ENCODE measurements at regions not wholly inside any gene's neighbourhood (a gene's known extent, or its start where the extent isn't known, plus 50 kb on each side); places are given as distances from the start of the nearest gene placed in this dataset.

DNA sequence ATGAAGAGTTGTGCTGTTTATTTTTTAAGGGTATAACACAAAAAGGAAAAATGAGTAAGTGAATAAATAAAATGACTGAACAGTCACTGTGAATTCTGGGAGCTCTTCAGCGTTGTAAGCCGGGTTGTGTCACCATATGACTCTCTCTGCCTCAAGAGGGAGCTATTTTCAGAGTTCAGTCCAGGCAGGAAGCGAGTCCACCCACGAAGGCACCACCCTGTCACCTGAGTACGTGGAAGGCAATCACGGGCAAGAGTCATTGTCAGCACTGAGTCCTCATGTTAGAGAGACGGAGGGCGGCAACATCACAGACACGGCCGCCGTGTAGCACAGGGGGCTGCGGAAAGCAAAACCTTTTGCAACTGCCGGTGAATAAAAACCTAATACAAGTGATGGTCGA lies 227.6 kb downstream of the UTP18 start:
- DNase-seq (ENCODE audit: low read depth in 2 of 2): no peak

DNA sequence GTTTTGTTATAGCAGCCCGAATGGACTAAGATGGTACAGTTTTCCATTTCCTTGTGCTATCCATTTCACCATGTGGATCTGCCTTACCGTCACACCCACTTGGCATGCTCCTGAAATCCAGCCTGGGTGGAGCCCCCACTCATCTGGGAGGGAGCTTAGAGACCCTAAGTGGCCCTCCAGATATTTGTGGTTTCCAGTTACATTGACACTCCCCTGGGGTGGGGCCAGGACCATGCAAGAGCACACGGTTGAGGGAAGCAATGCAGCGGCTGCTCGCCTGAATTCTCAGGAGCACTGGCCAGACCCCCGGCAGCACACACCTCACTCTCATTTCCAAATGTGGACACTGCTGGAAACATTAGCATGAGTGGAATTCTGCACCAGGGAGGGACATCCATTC lies 231.1 kb downstream of the UTP18 start:
- DNase-seq (ENCODE audit: low read depth in 2 of 2): no peak

DNA sequence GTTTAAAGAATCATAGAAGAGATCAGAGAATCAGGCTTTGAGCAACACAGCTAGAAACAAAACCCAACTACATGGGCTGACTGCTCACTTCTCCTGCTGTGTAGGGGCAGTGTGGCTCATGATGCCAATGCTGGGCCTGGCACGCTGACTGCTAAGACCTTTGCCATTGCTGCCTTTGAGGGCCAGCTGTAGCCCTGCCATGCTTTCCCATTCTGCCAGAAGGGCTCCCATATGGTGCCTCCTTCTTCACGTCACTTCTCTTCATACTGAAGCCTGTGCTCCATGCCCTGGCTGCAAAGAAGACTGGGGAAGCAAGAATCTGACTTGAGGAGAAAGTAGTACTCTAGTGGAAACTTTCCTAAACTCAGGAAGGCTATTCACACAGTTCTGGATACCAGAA lies 232.9 kb downstream of the UTP18 start:
- DNase-seq (ENCODE audit: low read depth in 2 of 2): no peak

DNA sequence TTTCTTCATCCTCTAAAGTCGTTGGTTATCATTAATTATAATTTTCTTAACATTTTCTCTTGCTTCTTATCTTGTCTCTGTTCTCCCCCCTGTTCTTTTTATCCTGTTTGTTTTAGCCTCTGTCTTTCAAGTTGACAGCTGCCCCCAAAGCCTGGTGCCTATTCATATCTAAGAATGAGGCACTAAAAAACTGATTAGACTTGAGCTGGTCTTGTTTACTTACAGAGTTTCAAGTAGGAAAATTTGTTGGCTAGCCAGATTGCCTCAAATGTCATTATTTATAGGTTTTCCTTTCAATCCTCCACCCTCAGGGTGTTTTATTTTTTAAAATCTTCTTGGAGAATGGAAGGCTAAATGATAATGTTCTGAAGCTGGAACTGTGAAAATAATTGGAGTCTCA lies 236.0 kb downstream of the UTP18 start:
- DNase-seq (ENCODE audit: low read depth in 2 of 2): no peak

DNA sequence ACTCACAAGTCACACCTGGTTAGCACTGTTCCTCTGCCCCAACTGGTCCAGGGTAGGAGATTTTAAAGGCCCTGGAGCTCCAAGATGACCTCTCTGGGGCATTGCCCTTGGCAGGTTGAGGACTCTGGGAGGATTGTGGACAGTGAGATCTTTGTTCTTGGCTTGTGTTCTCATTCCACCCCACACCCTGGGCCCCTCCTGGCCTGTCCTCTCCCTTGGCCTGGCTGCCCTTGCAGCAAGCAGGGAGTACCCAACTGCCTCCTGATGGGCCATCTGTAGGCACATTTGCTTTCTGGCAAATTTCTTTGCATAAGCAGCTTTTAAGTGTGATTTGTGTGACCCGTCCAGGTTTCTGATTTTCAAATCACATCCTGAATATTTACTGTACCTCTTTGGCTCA lies 239.6 kb downstream of the UTP18 start:
- DNase-seq (ENCODE audit: low read depth in 2 of 2): no peak

DNA sequence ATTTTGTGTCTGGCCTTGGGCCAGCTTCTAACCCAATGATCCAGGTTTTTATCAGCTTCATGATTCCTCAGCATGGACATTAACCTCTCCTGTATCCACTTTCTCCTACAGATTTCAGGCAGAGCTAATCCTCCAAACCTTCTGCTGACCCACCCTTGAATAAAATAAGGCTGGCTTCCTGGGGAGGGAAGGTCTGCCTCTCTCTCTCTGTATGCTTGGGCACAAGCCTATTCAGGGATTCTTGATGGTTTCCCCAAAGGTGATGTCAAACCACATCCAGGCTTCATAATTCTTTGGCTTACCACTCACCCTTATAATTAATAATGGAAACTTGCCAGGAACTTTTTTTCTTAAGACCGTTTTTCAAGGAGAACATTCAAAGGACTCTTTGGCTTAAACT lies 240.1 kb downstream of the UTP18 start:
- DNase-seq (ENCODE audit: low read depth in 2 of 2): no peak

DNA sequence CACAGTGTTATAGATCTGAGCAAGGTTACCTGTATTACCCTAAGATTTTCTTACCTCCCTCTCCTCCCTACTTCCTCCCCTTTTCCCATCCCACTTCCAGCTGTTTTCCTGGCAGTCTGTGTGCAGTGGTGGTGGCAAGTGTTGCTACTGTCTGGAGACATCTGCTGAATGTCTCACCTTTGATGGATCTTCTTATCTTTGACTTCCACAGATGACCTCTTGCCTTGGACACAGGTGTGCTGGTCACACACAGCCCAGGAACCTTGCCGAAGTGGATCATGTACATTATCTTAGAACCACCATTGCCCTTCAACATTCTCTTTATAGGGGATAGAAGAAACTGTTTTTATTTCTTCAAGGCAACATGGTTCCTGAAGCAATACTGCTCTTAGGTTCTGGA lies 245.1 kb downstream of the UTP18 start:
- no peak for DNase-seq (ENCODE audit: low read depth in 2 of 2)

DNA sequence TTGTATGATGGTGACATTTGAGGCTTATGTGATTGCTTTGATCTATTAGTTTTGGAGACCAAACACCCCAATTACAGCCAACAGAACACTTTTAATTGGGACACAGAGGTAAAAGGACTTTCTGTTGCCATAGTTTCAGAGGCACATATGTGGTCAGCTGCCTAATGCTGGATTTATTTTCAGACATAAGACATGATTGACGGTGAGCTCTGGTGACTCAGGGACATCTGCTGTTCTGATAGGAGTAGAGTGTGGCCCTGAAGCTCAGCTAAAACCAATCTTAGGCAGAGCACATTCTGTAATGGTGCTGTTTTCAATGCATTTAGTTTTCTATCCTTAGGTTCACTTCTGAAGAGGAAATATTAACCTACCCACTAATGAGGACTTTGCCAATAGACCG lies 247.1 kb downstream of the UTP18 start:
- DNase-seq (ENCODE audit: low read depth in 2 of 2): no peak

DNA sequence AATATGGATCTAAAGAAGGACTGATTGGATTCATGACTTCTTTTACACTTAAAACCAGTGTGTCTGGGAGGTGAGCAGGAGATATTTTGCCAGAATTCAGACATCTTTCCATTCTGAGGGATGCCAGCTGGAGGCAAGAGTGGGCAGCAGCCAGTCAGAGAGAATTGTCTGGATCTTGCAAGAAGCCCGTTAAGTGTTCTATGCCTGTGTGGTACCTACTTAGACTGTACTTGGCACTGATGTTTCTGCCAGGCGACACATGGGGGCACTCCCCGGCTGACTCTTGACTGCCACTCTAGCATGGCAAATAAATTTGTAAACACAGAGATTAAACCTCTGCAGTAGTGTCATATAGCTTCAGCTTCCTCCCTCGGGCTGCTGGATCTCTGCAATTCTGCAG lies 247.7 kb downstream of the UTP18 start:
- no peak for DNase-seq (ENCODE audit: low read depth in 2 of 2)

DNA sequence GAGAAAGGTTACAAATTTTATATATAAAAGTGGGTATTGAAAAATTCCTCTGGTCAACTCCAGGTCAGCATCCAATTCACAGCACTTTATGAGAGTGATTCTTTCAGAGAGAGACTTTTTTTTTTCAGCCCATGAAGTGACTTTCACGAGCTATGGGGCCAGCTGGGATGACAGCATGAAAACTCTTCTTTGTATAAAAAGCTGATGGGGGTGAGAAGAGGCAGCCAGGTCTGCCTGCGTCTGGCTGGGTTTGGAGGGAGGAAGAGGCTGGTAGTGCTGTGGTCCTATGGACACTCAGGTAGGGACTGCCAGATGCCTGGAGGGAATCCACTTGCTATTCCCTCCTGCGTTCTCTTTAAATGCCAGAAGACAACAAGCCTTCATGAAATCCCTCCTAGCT lies 250.6 kb downstream of the UTP18 start:
- DNase-seq (ENCODE audit: low read depth in 2 of 2): no peak

DNA sequence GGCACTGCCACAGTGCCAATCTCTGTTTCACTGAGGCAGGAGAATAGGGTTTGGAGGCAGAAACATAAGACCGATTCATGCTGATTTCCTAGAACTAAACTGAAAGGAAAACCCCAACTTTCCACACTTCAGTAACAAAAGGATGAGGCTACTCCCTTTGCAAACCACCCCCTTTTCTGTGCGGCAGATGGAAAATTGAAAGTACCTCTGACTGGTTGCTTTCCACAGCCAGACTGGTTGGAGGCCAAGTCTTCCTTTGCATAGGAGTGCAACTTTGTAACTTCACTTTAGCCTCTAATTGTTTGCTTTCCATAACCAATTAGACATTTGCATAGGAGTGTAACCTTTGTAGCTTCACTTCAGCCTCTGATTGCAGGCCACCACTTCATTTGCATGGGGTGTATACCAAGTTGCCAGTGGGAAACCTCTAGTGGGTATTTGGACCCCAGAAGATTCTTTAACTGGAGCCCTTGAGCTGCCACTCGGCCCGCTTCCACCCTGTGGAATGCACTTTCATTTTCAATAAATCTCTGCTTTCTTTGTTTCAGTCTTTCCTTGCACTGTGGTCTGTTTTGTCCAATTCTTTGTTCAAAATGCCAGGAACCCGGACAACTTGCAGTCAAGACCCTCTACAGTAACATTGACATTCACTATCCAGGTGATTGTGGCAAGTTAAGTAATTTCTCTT lies 252.0 kb downstream of the UTP18 start:
- DNase-seq (ENCODE audit: low read depth in 2 of 2): no peak

DNA sequence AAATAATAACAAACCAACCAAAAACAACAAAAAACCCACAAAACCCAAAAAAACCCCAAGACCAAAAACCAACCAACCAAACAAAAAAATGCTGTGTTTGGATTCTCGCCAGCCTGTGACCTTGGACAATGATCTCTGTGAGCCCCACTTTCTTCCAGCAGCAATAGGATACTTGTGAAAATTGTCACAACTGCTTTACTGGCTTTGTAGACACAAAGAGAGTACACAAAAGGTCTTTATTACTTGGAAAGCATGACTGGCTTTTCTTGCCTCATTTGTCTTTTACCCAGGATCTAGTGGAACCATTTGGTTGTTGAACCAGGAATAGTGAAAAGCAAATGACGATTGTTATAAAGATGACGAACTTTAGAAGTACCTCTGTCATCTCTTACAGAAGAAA lies 256.6 kb downstream of the UTP18 start:
- DNase-seq (ENCODE audit: low read depth in 2 of 2): no peak

DNA sequence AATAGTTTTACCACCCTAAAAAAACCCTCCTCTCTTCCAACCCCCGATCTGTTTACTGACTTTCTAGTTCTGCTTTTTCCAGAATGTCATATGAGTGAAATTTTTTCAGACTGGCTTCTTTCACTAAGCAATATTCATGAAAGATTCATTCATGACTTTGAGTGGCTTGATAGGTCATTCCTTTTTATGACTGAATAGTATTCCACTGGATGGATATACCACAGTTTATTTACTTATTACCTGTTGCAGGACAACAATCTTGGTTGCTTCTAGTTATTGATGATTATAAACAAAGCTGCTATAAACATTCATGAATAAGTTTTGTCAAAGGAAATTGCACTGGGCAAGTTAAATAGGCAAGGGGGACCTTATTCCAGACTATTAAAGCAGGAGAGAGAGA lies 264.2 kb downstream of the UTP18 start:
- no peak for DNase-seq (ENCODE audit: low read depth in 2 of 2)

DNA sequence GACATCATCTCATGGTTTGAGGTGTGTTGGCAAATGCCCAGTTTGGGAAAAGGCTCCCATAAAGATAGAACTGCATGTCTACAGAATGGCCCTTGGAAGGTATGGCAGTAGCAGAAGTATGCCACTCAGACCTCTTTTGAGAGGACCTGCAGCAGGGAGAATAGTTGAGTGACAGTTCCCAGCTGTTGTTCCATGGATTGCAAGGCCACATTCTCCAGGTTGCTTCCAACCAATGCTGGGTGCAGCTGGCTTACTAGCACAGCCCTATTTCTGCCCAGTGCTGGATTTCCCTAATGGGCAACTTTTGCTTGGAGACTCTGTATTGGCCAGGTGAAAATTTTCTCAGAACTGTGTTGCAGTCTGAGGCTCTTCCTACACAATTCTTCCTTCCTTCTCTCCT lies 266.2 kb downstream of the UTP18 start:
- DNase-seq (ENCODE audit: low read depth in 2 of 2): no peak

DNA sequence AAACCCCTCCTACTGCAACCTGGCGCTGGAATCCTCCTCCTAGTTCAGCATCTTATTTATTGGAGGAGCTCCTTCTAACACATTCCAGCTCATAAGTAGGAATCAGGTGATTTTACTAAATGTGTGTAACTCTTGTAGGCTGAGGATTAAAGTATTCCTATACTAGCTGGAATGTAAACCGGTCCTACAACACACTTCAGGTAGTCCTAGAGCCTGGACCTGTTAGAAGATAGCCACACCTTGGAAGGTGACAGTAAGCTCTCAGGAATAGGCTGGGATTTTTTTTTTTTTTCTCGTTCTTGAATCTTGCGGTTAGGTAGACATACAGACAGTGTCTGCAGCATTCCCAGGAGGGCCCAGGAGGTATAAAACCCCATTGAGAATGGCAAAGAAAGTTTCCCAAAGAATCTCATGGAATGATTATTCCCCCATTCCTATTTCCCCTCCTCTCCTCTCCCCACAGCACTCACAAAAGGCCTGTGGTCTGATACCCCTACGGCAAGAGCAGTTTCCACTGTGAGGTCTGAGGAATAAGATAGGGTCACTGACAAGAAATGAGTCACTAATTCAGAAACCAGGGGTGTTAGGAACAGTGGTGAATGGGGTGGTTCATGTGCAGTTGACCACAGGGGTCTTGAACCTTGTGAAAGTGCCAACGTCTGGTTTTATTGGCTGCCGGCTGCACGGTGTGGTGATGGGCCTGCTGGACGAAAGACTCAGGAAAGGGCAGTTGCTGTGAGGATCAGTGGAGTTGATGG lies 267.1 kb downstream of the UTP18 start:
- DNase-seq (ENCODE audit: low read depth in 2 of 2): no peak

DNA sequence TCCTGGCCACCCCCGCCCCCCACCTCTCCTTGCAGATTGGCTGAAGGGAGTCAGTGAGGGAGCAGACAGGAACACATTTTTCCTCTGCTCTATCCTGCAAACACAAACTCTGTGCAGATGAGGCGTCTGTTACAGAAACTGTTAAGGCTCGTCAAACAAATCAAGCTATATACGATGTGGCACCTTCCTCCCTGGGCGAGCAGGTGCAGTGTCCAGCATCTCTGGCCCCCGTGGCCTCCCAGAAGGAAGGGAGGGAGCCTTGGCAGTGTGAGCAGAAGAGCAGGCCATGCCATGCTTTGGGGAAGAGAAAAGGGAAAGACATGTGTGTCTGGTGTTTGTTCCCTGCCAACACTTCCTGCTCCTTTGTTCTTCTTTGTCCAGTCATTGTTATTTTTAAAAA lies 267.8 kb downstream of the UTP18 start:
- no peak for DNase-seq (ENCODE audit: low read depth in 2 of 2)

DNA sequence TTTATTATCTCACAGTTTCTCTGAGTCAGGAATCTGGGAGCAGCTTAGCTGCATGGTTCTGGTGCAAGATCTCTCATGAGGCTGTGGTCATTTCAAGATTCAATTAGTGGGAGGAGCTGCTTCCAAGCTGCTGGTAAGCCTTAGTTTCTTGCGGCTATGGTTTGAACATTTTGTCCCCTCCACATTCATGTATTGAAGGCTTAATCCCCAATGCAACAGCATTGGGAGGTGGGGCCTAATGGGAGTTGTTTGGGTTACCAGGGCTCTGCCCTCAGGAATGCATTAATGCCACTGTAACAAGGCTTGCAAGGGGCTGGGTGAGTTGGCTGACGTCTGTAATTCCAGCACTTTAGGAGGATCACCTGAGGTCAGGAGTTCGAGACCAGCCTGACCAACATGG lies 272.9 kb downstream of the UTP18 start:
- DNase-seq (ENCODE audit: low read depth in 2 of 2): no peak

DNA sequence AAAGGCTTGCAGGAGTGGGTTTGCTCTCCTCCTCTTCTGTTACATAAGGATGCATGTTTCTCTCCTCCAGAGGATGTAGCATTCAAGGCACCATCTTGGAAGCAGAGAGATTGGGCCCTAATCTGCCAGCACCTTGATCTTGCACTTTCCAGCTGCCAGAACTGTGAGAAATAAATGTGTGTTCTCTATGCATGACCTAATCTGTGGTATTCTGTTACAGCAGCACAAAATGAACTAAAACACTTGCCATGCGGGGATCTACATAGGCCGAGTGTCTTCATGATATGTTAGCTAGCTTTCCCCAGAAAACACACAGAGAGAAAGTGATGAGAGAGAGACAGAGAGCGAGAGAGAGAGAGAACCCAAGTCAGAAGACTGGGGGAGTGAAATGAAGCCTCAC lies 273.5 kb downstream of the UTP18 start:
- no peak for DNase-seq (ENCODE audit: low read depth in 2 of 2)

DNA sequence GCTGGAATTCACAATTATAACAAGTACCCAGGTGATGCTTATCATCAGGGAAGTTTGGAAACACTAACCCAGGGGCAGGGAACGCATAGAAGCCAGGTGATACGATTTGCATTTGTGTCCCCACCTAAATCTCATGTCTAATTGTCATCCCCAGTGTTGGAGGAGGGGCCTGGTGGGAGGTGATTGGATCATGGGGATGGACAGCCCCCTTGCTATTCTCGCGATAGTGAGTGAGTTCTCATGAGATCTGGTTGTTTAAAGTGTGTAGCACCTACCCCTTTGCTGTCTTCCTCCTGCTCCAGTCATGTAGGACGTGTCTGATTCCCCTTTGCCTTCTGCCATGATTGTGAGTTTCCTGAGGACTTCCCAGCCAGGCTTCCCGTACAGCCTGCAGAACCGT lies 276.3 kb downstream of the UTP18 start:
- no peak for DNase-seq (ENCODE audit: low read depth in 2 of 2)

DNA sequence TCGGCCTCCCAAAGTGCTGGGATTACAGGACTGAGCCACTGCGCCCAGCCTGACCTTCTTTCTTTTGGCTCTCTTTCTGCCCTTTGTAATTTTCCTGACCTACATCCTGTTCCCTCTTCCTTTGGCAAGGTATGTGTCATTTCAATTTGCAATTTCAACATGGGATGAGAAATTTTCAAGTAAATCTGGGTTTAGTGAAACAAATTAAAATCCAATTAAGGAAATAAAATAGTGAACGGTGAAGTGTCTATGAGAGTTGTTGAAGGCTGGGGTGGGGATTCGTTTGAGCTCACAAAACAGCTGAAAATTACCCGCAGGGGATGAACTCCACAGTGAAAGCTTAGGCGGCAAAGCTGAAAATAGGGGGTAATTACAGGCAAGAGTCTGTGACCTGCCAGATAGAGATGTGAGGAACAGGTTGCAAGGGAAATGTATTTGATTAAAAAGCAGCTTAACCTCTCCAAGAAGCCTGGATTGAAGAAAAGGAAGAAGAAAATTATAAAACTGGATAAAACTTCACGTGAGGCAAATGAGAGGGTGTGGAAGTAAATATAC lies 277.7 kb downstream of the UTP18 start:
- DNase-seq (ENCODE audit: low read depth in 2 of 2): no peak

DNA sequence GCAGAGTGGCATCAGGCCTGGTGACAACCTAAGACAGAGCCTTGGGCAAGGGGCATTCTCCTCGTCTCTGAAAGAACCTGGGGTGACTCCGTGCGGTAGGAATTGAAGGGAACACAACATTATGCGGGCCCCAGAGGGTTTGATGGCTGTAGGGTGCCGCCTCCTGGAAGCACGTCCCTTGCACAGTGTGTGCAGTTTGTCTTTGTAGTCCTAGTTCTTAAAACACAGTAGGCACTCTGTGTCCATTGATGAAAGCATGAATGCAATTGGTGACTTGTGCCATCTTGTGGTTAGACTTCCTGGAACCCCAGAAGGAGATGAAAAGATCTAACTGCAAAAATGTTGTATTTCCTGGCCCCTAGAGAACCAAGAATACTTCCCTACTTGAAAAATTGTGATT lies 279.8 kb downstream of the UTP18 start:
- DNase-seq (ENCODE audit: low read depth in 2 of 2): no peak

DNA sequence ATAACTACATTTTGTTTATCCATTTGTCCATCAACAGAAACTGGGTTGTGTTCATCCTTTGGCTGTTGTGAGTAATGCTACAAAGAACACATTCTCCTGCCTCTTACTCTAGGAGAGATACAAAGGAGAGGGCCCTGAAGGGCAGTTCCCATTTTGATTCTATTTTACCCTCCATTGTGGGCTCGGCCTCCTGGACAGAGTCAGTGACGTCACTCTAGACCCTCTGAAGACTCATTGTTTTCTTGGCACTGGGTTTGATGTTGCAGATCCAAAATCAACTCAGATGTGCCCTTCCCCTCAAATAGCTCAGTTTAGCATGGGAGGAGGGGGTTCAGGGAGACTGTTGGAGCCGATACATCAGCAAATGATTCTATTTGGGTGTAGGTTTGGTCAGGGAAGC lies 280.9 kb downstream of the UTP18 start:
- DNase-seq (ENCODE audit: low read depth in 2 of 2): no peak

DNA sequence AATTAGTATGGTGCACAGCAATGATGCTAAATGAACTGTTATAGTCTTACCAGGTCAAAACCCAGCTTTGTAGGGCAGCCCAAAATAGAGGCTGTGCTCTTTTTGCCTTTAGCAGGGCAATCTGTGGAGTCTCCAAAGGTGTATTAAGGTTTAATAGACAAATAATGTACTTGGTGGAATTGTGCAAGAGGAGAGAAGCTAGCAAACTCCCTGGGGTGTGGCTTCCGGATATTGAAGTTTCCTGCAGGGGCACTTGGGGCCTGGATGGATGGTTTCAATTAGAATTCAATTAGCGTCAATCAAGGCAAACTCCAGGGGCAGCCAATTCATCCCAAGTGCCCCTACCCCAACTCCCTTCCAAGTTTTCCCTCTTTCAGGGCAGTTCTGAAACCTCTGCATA lies 285.8 kb downstream of the UTP18 start:
- no peak for DNase-seq (ENCODE audit: low read depth in 2 of 2)

DNA sequence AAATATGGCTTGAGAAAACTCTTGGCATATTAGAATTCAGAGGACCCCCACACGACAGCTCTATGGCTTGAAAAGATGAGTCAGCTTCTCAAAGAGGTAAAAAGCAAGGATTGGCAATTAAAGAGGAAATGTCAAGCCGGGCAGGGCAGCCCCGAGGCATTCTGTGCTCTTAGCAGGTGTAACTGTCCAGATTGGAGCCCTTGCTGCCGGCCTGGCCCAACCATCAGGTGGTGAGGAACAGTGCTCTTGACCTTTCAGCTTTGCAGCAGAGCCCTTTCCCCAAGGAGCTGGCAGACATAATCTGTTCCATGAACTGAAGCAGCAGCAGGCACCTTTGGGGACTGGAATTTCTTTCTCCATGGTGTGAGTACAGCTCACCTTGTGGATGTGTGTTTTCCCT lies 287.8 kb downstream of the UTP18 start:
- DNase-seq (ENCODE audit: low read depth in 2 of 2): no peak

Measured in stimulated activated CD4-positive, alpha-beta T cell treated with anti-CD3 and anti-CD28 coated beads, Interleukin-1b, Interleukin-23, amount 100 ng/mL, for 1 hour (primary cell).